A549 (cell line): ENCODE measurements at regions not wholly inside any gene's neighbourhood (a gene's known extent, or its start where the extent isn't known, plus 50 kb on each side); places are given as distances from the start of the nearest gene placed in this dataset.

Experiments used
- ATAC-seq, 2 experiments: fragments of 200-7000 bp in 1 of 2; fragments of >200 bp in 1 of 2; cut with Nextera tagmentation in 1 of 2; cut with Tn5 transposase in 1 of 2; 3 replicates each; pipeline versions ENCODE4 v1.8.0 to v1.9.1; 2018 to 2020; ENCODE audit warnings: mild to moderate bottlenecking in 1 of 2, moderate library complexity in 1 of 2
- CTCF ChIA-PET: fragments of 300-600 bp; sonication (Branson Sonifier 250); formaldehyde crosslinking; extraction: SDS; loops from one replicate; lab custom pipeline; 2021; ENCODE audit warnings: antibody characterized with exemption, inconsistent platforms; lab: Yijun Ruan, JAX
- POLR2A ChIA-PET: fragments of 350-600 bp; formaldehyde crosslinking; extraction: SDS; loops from one replicate; lab custom pipeline; 2021; ENCODE audit warnings: antibody characterized with exemption, inconsistent platforms; lab: Yijun Ruan, JAX
- DNase-seq, 2 experiments: peaks; one replicate each; pipeline versions ENCODE4 v3.0.0 to v3.0.0-alpha.2; 2011 to 2016; ENCODE audit warnings: low read depth in 1 of 2, low spot score in 1 of 2
- FAIRE-seq: peaks from 2 replicates; lab custom pipeline; 2011; peaks lifted over from hg19 to GRCh38; lab: Jason Lieb, UNC
- H3K27ac ChIP-seq, 2 experiments: fragments of >200 bp; sonication (Bioruptor Twin); formaldehyde crosslinking; 3 replicates each; pipeline ENCODE4 v1.5.1; 2016 to 2017
- H3K4me1 ChIP-seq: fragments of >200 bp; sonication (Bioruptor Twin); formaldehyde crosslinking; 3 replicates; pipeline ENCODE4 v1.6.1; 2016
- H3K4me2 ChIP-seq: fragments of >200 bp; sonication (Bioruptor Twin); formaldehyde crosslinking; 3 replicates; pipeline ENCODE4 v1.6.1; 2016
- H3K4me3 ChIP-seq: fragments of >200 bp; sonication (Bioruptor Twin); formaldehyde crosslinking; 3 replicates; pipeline ENCODE4 v1.5.1; 2016
- H3K9me3 ChIP-seq: fragments of >200 bp; sonication (Bioruptor Twin); formaldehyde crosslinking; 3 replicates; pipeline ENCODE4 v1.6.1; 2016
- BHLHE40 ChIP-seq: IDR thresholded peaks from 2 replicates; pipeline ENCODE4 v1.6.1; 2012; ENCODE audit warnings: low read depth, low read length, inconsistent platforms
- CEBPB ChIP-seq, 2 experiments: fragments of >200 bp in 1 of 2; sonication (Bioruptor Twin) in 1 of 2; formaldehyde crosslinking in 1 of 2; IDR thresholded peaks; 2 replicates each; pipeline ENCODE4 v1.6.1; 2012 to 2016
- EHF ChIP-seq: fragments of 250-450 bp; sonication (Bioruptor Pico); IDR thresholded peaks from 2 replicates; pipeline ENCODE4 v1.5.0; 2020; ENCODE audit warnings: mild to moderate bottlenecking
- FOSL2 ChIP-seq, 2 experiments: fragments of 450-650 bp in 1 of 2; fragments of >200 bp in 1 of 2; sonication (Bioruptor Twin) in 1 of 2; formaldehyde crosslinking; IDR thresholded peaks; 2 replicates each; pipeline versions ENCODE4 v1.5.0 to v1.6.1; 2016 to 2020; ENCODE audit warnings: mild to moderate bottlenecking in 1 of 2, moderate library complexity in 1 of 2
- FOXS1 ChIP-seq: fragments of 250-450 bp; sonication (Bioruptor Pico); IDR thresholded peaks from 2 replicates; pipeline ENCODE4 v1.5.0; 2020; ENCODE audit warnings: mild to moderate bottlenecking, moderate library complexity
- HDAC2 ChIP-seq: fragments of 200-600 bp; sonication (generic); IDR thresholded peaks from 2 replicates; pipeline ENCODE4 v1.6.1; 2016
- HEYL ChIP-seq: fragments of 250-450 bp; sonication (Bioruptor Pico); IDR thresholded peaks from 2 replicates; pipeline ENCODE4 v1.8.0; 2021; ENCODE audit warnings: mild to moderate bottlenecking, moderate library complexity
- HOXA7 ChIP-seq: fragments of 250-450 bp; sonication (Bioruptor Pico); IDR thresholded peaks from 2 replicates; pipeline ENCODE4 v1.5.0; 2020; ENCODE audit warnings: mild to moderate bottlenecking, moderate library complexity
- HOXB13 ChIP-seq: fragments of 250-450 bp; sonication (Bioruptor Pico); IDR thresholded peaks from 2 replicates; pipeline ENCODE4 v1.5.0; 2020; ENCODE audit warnings: low read depth, mild to moderate bottlenecking, moderate library complexity
- JUN ChIP-seq, 2 experiments: fragments of >200 bp; sonication (Bioruptor Twin); formaldehyde crosslinking; IDR thresholded peaks; 2 replicates in 1 of 2; 3 replicates in 1 of 2; pipeline ENCODE4 v1.6.1; 2016 to 2017
- KDM5A ChIP-seq: fragments of 200-600 bp; sonication (generic); IDR thresholded peaks from 2 replicates; pipeline ENCODE4 v1.6.1; 2016; ENCODE audit warnings: antibody characterized with exemption, mild to moderate bottlenecking
- MYC ChIP-seq: IDR thresholded peaks from 2 replicates; pipeline ENCODE4 v1.6.1; 2012; ENCODE audit warnings: mild to moderate bottlenecking, inconsistent platforms, low read length, improper control_type of control experiment, borderline replicate concordance
- NFE2L2 ChIP-seq: fragments of 150-350 bp; conservative IDR thresholded peaks from 2 replicates; pipeline ENCODE4 v1.6.1; 2014; ENCODE audit warnings: low read length
- NR3C1 ChIP-seq: fragments of >200 bp; sonication (Bioruptor Twin); formaldehyde crosslinking; IDR thresholded peaks from 3 replicates; pipeline ENCODE4 v1.6.1; 2017
- PHF8 ChIP-seq: fragments of 200-600 bp; sonication (generic); IDR thresholded peaks from 2 replicates; pipeline ENCODE4 v1.6.1; 2016; ENCODE audit warnings: low read depth, mild to moderate bottlenecking, antibody characterized with exemption, moderate library complexity, borderline replicate concordance
- RAD21 ChIP-seq, 2 experiments: fragments of >200 bp in 1 of 2; sonication (Bioruptor Twin) in 1 of 2; formaldehyde crosslinking in 1 of 2; IDR thresholded peaks in 1 of 2; conservative IDR thresholded peaks in 1 of 2; 2 replicates in 1 of 2; 3 replicates in 1 of 2; pipeline ENCODE4 v1.6.1; 2012 to 2018; ENCODE audit warnings: inconsistent platforms in 1 of 2
- RARB ChIP-seq: fragments of 250-450 bp; sonication (Bioruptor Pico); IDR thresholded peaks from 2 replicates; pipeline ENCODE4 v1.8.0; 2021; ENCODE audit warnings: mild to moderate bottlenecking, moderate library complexity
- RFX5 ChIP-seq: fragments of 450-650 bp; IDR thresholded peaks from 2 replicates; pipeline ENCODE4 v1.7.1; 2014; ENCODE audit warnings: antibody characterized with exemption, mild to moderate bottlenecking, moderate library complexity
- TFCP2L1 ChIP-seq: fragments of 250-450 bp; sonication (Bioruptor Pico); IDR thresholded peaks from 2 replicates; pipeline ENCODE4 v1.5.0; 2021; ENCODE audit warnings: mild to moderate bottlenecking
- ZC3H11A ChIP-seq: fragments of 450-650 bp; IDR thresholded peaks from 2 replicates; pipeline ENCODE4 v1.6.1; 2014; ENCODE audit warnings: antibody characterized with exemption, mild to moderate bottlenecking
- ZFP36 ChIP-seq: fragments of 450-650 bp; IDR thresholded peaks from 2 replicates; pipeline ENCODE4 v1.6.1; 2014; ENCODE audit warnings: borderline replicate concordance; ENCODE audit not compliant: partially characterized antibody
- WGBS: methylation state at CpG from one replicate; pipeline ENCODE4 v1.1.6; 2017; ENCODE audit errors: missing lambda C conversion rate; 5-methylcytosine and 5-hydroxymethylcytosine counted together
- TF ChIP-seq, protein P1 (sequence below): IDR thresholded peaks from 2 replicates; pipeline ENCODE4 v1.6.1; 2012
- TF ChIP-seq, protein P2 (sequence below): fragments of >200 bp; sonication (Bioruptor Twin); formaldehyde crosslinking; IDR thresholded peaks from 3 replicates; pipeline ENCODE4 v1.6.1; 2016
- TF ChIP-seq, protein P3 (sequence below): fragments of 150-350 bp; IDR thresholded peaks from 2 replicates; pipeline ENCODE4 v1.6.1; 2014; ENCODE audit warnings: low read depth, mild to moderate bottlenecking, low read length
- TF ChIP-seq, protein P4 (sequence below): fragments of 200-600 bp; sonication (generic); IDR thresholded peaks from 2 replicates; pipeline ENCODE4 v1.6.1; 2016; ENCODE audit warnings: antibody characterized with exemption, mild to moderate bottlenecking, moderate library complexity

DNA sequence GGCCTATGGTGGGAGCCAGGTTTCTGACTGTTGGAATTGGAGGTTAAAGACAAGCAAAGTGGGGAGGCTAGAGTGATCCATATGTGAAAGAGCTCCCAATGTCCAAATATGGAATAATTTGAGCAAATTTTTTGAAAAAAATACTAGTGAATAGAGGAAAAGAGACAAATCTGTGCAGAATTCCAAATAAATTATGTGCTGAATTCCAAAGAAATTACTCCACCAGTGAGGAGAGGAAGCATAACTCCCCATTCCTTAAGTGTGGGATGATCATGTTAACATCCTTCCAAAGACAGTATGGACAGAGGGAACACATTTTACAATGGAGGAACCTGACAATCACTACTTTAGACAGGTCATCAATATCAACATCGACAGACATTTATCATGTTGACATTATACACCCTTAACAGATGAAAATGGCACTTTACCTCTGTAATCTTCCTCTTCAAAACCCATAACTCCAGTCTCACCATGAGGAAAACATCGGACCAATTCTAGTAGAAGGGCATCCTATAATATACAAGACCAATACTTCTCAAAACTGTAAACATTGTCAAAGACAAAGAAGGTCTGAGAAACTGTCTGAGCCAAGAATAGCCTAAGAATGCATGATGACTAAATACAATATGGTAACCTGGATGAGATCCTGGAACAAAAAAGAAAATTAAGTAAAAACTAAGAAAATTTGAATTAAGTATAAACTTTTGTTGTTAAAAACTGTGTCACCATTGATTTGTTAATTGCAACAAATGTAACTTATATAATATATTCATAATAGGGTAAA is 71.5 kb upstream of the RGS4 start:
- FAIRE-seq (no peak), ATAC-seq (no peak), DNase-seq (no peak)
- H3K9me3 ChIP-seq = no peaks in the 10 kb centered on the region
- CTCF ChIA-PET = interaction anchor here (0.6 kb wide), 1 partner anchor 318 kb away, joined by 3 read pairs; no protein-coding TSS in a partner anchor
- TF ChIP-seq BHLHE40 (no peak), MYC (no peak), FOXS1 (CRISPR knock-in tag) (no peak), RARB (CRISPR knock-in tag) (no peak), JUN (IDR thresholded peaks at IDR 0.05) (no peak), FOSL2 (IDR thresholded peaks at IDR 0.05) (no peak), FOSL2 (CRISPR knock-in tag; IDR thresholded peaks at IDR 0.05) (no peak), HDAC2 (no peak), PHF8 (no peak), ZFP36 (no peak), HOXA7 (CRISPR knock-in tag) (no peak)
- TF ChIP-seq, protein P1, sequence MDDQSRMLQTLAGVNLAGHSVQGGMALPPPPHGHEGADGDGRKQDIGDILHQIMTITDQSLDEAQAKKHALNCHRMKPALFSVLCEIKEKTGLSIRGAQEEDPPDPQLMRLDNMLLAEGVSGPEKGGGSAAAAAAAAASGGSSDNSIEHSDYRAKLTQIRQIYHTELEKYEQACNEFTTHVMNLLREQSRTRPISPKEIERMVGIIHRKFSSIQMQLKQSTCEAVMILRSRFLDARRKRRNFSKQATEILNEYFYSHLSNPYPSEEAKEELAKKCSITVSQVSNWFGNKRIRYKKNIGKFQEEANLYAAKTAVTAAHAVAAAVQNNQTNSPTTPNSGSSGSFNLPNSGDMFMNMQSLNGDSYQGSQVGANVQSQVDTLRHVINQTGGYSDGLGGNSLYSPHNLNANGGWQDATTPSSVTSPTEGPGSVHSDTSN = no peak
- TF ChIP-seq, protein P2, sequence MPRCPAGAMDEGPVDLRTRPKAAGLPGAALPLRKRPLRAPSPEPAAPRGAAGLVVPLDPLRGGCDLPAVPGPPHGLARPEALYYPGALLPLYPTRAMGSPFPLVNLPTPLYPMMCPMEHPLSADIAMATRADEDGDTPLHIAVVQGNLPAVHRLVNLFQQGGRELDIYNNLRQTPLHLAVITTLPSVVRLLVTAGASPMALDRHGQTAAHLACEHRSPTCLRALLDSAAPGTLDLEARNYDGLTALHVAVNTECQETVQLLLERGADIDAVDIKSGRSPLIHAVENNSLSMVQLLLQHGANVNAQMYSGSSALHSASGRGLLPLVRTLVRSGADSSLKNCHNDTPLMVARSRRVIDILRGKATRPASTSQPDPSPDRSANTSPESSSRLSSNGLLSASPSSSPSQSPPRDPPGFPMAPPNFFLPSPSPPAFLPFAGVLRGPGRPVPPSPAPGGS = no peak
- TF ChIP-seq, protein P3, sequence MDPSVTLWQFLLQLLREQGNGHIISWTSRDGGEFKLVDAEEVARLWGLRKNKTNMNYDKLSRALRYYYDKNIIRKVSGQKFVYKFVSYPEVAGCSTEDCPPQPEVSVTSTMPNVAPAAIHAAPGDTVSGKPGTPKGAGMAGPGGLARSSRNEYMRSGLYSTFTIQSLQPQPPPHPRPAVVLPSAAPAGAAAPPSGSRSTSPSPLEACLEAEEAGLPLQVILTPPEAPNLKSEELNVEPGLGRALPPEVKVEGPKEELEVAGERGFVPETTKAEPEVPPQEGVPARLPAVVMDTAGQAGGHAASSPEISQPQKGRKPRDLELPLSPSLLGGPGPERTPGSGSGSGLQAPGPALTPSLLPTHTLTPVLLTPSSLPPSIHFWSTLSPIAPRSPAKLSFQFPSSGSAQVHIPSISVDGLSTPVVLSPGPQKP = no peak
- POLR2A ChIA-PET = no interaction called here
- no peaks in the 10 kb centered on the region for H3K4me1 ChIP-seq
- no peak overlapping the region for H3K27ac ChIP-seq
- H3K4me3 ChIP-seq = no peak overlapping the region
- 0% methylated on average over 2 of the region's 2 CpGs for WGBS
- no peak overlapping the region for H3K4me2 ChIP-seq

DNA sequence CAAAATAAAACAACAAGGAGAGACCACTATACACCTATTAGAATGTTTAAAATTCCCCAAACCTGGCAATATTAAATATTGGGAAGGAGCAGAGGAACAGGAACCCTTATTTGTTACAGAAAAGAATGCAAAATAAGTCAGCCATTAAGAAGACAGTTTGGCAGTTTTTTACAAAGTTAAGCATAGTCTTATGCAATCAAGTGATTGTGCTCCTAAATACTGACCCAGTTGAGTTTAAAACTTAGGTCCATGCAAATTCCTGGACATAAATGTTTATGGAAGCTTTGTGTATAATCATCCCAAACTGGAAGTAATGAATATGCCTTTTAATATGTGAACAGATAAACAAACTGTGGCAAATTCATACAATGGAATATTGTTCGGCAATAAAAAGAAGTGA is 72.9 kb upstream of the RGS4 start:
- CTCF ChIA-PET = interaction anchor here (0.8 kb wide), 1 partner anchor 16 kb away, joined by 6 read pairs; no protein-coding TSS in a partner anchor

DNA sequence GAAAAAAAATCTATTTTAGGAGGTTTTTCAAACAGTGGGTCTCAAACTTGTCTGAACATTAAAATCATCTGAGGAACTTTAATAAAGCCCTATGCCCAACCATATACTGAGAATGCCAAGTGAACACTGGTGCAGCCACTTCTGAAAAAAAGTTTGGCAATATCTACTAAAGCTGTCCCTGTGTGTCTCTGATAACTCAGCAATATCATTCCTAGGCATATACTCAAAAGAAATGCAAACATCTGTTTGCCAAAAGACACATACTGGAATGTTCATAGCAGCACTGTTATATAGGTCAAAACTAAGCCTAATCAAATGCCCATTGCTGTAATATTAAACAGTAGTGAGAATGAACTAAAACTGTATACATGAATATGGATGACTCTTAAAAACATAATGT is 74.2 kb upstream of the RGS4 start:
- Histone ChIP-seq H3K4me1 (no peaks in the 10 kb centered on the region), H3K27ac (no peak overlapping the region), H3K9me3 (no peaks in the 10 kb centered on the region), H3K4me3 (no peak overlapping the region), H3K4me2 (no peak overlapping the region)
- no peak for ATAC-seq
- no peak for FAIRE-seq
- ChIA-PET CTCF (no interaction called here), POLR2A (no interaction called here)
- DNase-seq = no peak
- TF ChIP-seq KDM5A (no peak), EHF (CRISPR knock-in tag) (no peak), HEYL (CRISPR knock-in tag) (no peak), RAD21 (conservative IDR thresholded peaks at IDR 0.05 in 1 of 2, IDR thresholded peaks at IDR 0.05 in 1 of 2) (no peak), NR3C1 (no peak), TFCP2L1 (no peak), ZC3H11A (no peak), RARB (CRISPR knock-in tag) (no peak), ZFP36 (no peak), NFE2L2 (no peak), HOXB13 (CRISPR knock-in tag) (no peak), CEBPB (IDR thresholded peaks at IDR 0.05) (no peak)
- TF ChIP-seq, protein P4, sequence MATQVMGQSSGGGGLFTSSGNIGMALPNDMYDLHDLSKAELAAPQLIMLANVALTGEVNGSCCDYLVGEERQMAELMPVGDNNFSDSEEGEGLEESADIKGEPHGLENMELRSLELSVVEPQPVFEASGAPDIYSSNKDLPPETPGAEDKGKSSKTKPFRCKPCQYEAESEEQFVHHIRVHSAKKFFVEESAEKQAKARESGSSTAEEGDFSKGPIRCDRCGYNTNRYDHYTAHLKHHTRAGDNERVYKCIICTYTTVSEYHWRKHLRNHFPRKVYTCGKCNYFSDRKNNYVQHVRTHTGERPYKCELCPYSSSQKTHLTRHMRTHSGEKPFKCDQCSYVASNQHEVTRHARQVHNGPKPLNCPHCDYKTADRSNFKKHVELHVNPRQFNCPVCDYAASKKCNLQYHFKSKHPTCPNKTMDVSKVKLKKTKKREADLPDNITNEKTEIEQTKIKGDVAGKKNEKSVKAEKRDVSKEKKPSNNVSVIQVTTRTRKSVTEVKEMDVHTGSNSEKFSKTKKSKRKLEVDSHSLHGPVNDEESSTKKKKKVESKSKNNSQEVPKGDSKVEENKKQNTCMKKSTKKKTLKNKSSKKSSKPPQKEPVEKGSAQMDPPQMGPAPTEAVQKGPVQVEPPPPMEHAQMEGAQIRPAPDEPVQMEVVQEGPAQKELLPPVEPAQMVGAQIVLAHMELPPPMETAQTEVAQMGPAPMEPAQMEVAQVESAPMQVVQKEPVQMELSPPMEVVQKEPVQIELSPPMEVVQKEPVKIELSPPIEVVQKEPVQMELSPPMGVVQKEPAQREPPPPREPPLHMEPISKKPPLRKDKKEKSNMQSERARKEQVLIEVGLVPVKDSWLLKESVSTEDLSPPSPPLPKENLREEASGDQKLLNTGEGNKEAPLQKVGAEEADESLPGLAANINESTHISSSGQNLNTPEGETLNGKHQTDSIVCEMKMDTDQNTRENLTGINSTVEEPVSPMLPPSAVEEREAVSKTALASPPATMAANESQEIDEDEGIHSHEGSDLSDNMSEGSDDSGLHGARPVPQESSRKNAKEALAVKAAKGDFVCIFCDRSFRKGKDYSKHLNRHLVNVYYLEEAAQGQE = no peak
- TF ChIP-seq, protein P3 = no peak

More for the DNA sequence above, 72.9 kb upstream of the RGS4 start:
- DNase-seq (no peak), ATAC-seq (no peak), FAIRE-seq (no peak)
- no peak for TF ChIP-seq MYC
- TF ChIP-seq RFX5 = no peak
- peak in 1 of 2 experiments; percentile 15; a peak in 1 of 4 replicates for TF ChIP-seq CEBPB (IDR thresholded peaks at IDR 0.05)
- TF ChIP-seq NR3C1 = no peak
- H3K27ac ChIP-seq = no peak overlapping the region
- WGBS = 60% methylated on average over 1 of the region's 1 CpG
- no peak overlapping the region for H3K4me2 ChIP-seq
- no peaks in the 10 kb centered on the region for H3K9me3 ChIP-seq
- POLR2A ChIA-PET = no interaction called here
- H3K4me3 ChIP-seq = no peak overlapping the region
- H3K4me1 ChIP-seq = no peaks in the 10 kb centered on the region
